ENCODE measurements at regions not wholly inside any gene's neighbourhood (a gene's known extent, or its start where the extent isn't known, plus 50 kb on each side); places are given as distances from the start of the nearest gene placed in this dataset.

DNA sequence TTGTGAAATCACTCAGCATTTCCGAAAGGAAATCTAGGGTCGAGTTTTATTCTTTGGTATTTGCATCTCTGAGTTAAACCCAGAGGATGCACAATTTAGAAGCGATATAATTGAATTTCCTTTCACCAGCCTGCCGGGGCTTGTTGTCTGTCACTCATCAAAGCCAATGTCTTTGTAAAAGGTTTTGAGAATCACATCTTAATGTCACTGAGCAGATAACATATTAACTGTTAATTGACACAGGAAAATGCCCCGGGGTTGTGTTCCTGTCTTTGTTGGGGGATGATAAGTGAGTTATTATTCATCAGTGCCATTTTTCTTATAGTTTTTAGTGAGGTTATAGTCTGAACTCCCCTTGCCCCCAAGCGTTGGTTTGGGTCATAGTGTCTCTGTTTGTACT, 73.4 kb downstream of the DUSP6 start:
- TF ChIP-seq EZH2 (IDR thresholded peaks at IDR 0.05) = no peak
- TF ChIP-seq, protein P1, sequence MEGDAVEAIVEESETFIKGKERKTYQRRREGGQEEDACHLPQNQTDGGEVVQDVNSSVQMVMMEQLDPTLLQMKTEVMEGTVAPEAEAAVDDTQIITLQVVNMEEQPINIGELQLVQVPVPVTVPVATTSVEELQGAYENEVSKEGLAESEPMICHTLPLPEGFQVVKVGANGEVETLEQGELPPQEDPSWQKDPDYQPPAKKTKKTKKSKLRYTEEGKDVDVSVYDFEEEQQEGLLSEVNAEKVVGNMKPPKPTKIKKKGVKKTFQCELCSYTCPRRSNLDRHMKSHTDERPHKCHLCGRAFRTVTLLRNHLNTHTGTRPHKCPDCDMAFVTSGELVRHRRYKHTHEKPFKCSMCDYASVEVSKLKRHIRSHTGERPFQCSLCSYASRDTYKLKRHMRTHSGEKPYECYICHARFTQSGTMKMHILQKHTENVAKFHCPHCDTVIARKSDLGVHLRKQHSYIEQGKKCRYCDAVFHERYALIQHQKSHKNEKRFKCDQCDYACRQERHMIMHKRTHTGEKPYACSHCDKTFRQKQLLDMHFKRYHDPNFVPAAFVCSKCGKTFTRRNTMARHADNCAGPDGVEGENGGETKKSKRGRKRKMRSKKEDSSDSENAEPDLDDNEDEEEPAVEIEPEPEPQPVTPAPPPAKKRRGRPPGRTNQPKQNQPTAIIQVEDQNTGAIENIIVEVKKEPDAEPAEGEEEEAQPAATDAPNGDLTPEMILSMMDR (IDR thresholded peaks at IDR 0.05) = no peak
- TF ChIP-seq EZH2phosphoT487 (IDR thresholded peaks at IDR 0.05) = no peak
